Neural cell (in vitro differentiated cells): ENCODE measurements at regions not wholly inside any gene's neighbourhood (a gene's known extent, or its start where the extent isn't known, plus 50 kb on each side); places are given as distances from the start of the nearest gene placed in this dataset.

ENCODE experiments used
- H2AFZ ChIP-seq: fragments of 200-600, 300-800 bp; sonication (generic), shearing (Covaris generic); 2 replicates; pipeline ENCODE4 v1.6.0; 2014; ENCODE audit warnings: low read depth, mild to moderate bottlenecking, antibody characterized with exemption, low read length, moderate library complexity
- H3F3A ChIP-seq: fragments of 200-600 bp; shearing (Covaris generic); 2 replicates; pipeline ENCODE4 v1.6.1; 2016; ENCODE audit warnings: mild to moderate bottlenecking, moderate library complexity, mixed read lengths, antibody characterized with exemption, low read length; ENCODE audit not compliant: insufficient read depth, poor library complexity, severe bottlenecking
- H3K27ac ChIP-seq: fragments of 200-600, 300-800 bp; sonication (generic), shearing (Covaris generic); 2 replicates; pipeline ENCODE4 v1.5.1; 2014; ENCODE audit warnings: mild to moderate bottlenecking, low read length, moderate library complexity
- H3K27me3 ChIP-seq: fragments of 300-800, 200-600 bp; sonication (generic), shearing (Covaris generic); 2 replicates; pipeline ENCODE4 v1.6.0; 2014; ENCODE audit warnings: mild to moderate bottlenecking, low read depth, low read length, moderate library complexity; ENCODE audit not compliant: insufficient read depth
- H3K36me3 ChIP-seq: fragments of 300-800, 200-600 bp; sonication (generic), shearing (Covaris generic); 2 replicates; pipeline ENCODE4 v1.5.1; 2014; ENCODE audit warnings: mild to moderate bottlenecking, antibody characterized with exemption, low read length, moderate library complexity; ENCODE audit not compliant: insufficient read depth
- H3K4me2 ChIP-seq: fragments of 300-800, 200-600 bp; sonication (generic), shearing (Covaris generic); 2 replicates; pipeline ENCODE4 v1.6.0; 2014; ENCODE audit warnings: mild to moderate bottlenecking, low read length
- H3K4me3 ChIP-seq: fragments of 300-800, 200-600 bp; sonication (generic), shearing (Covaris generic); 2 replicates; pipeline ENCODE4 v1.5.1; 2014; ENCODE audit warnings: mild to moderate bottlenecking, low read length, moderate library complexity
- H3K79me2 ChIP-seq: fragments of 200-600 bp; shearing (Covaris generic); replicated peaks from 2 replicates; pipeline ENCODE4 v1.6.0; 2014; ENCODE audit warnings: mild to moderate bottlenecking, low read length, moderate library complexity; ENCODE audit not compliant: insufficient read depth
- H3K9ac ChIP-seq: fragments of 300-800, 200-600 bp; sonication (generic), shearing (Covaris generic); 2 replicates; pipeline ENCODE4 v1.6.1; 2016; ENCODE audit warnings: mild to moderate bottlenecking, low read length, mixed read lengths
- H3K9me2 ChIP-seq: fragments of 200-600 bp; shearing (Covaris generic); 2 replicates; pipeline ENCODE4 v1.6.1; 2016; ENCODE audit warnings: mild to moderate bottlenecking, low read length, mixed read lengths; ENCODE audit not compliant: insufficient read depth
- H3K9me3 ChIP-seq: fragments of 200-600, 300-800 bp; sonication (generic), shearing (Covaris generic); 2 replicates; pipeline ENCODE4 v1.6.1; 2016; ENCODE audit warnings: mild to moderate bottlenecking, mixed run types, low read length, moderate library complexity, mixed read lengths
- H4K20me1 ChIP-seq: fragments of 200-600 bp; shearing (Covaris generic); 2 replicates; pipeline ENCODE4 v1.6.1; 2016; ENCODE audit warnings: mild to moderate bottlenecking, mixed run types; ENCODE audit not compliant: insufficient read depth
- CTCF ChIP-seq: fragments of 450-650 bp; IDR thresholded peaks from 2 replicates; pipeline ENCODE4 v1.5.1; 2014; ENCODE audit warnings: antibody characterized with exemption, mild to moderate bottlenecking, moderate library complexity; ENCODE audit not compliant: poor library complexity, severe bottlenecking
- EP300 ChIP-seq: fragments of 450-650 bp; conservative IDR thresholded peaks from 2 replicates; pipeline ENCODE4 v1.6.1; 2014; ENCODE audit warnings: antibody characterized with exemption, mild to moderate bottlenecking, moderate library complexity; ENCODE audit not compliant: poor library complexity, severe bottlenecking
- EZH2 ChIP-seq: fragments of 200-600, 300-800 bp; shearing (Covaris generic), sonication (generic); IDR thresholded peaks from 2 replicates; pipeline ENCODE4 v1.6.1; 2014; ENCODE audit warnings: antibody characterized with exemption, low read length, borderline replicate concordance, mild to moderate bottlenecking; ENCODE audit not compliant: insufficient read depth, poor library complexity, severe bottlenecking
- MXI1 ChIP-seq: fragments of 450-650 bp; conservative IDR thresholded peaks from 2 replicates; pipeline ENCODE4 v1.6.1; 2014; ENCODE audit warnings: antibody characterized with exemption, mild to moderate bottlenecking; ENCODE audit not compliant: poor library complexity, severe bottlenecking
- POLR2AphosphoS5 ChIP-seq: IDR thresholded peaks from 2 replicates; pipeline ENCODE4 v1.6.1; 2012
- RAD21 ChIP-seq: fragments of 450-650 bp; conservative IDR thresholded peaks from 2 replicates; pipeline ENCODE4 v1.6.1; 2014; ENCODE audit warnings: antibody characterized with exemption, mild to moderate bottlenecking, moderate library complexity
- REST ChIP-seq: IDR thresholded peaks from 2 replicates; pipeline ENCODE4 v1.6.1; 2012; ENCODE audit warnings: borderline replicate concordance
- SMC3 ChIP-seq: fragments of 450-650 bp; conservative IDR thresholded peaks from 2 replicates; pipeline ENCODE4 v1.6.1; 2014; ENCODE audit warnings: antibody characterized with exemption, mild to moderate bottlenecking, moderate library complexity; ENCODE audit not compliant: poor library complexity
- TAF1 ChIP-seq: IDR thresholded peaks from 2 replicates; pipeline ENCODE4 v1.6.1; 2012; ENCODE audit warnings: low read depth

- no peaks in the 10 kb centered on the region for H3K9me3 ChIP-seq
- H3K27me3 ChIP-seq: no peaks in the 10 kb centered on the region
- H3K4me2 ChIP-seq: no peak overlapping the region
- TF ChIP-seq EZH2 (no peak), RAD21 (no peak), TAF1 (no peak), CTCF (no peak), SMC3 (no peak)
- no peak overlapping the region for H3K27ac ChIP-seq
- H3K9ac ChIP-seq: no peak overlapping the region
- H4K20me1 ChIP-seq: no peaks in the 10 kb centered on the region
- no peaks in the 10 kb centered on the region for H3F3A ChIP-seq
- no peaks in the 10 kb centered on the region for H3K36me3 ChIP-seq
- no peak overlapping the region for H2AFZ ChIP-seq
- no peaks in the 10 kb centered on the region for H3K9me2 ChIP-seq
- H3K4me3 ChIP-seq: no peak overlapping the region
- H3K79me2 ChIP-seq: no peaks in the 10 kb centered on the region
Measured at GRCh38 chr2:147530033-147530432, 314.8 kb upstream of the ACVR2A start.

GRCh38 chr2:147525819-147526489, 318.9 kb upstream of the ACVR2A start:
- Histone ChIP-seq H4K20me1 (no peaks in the 10 kb centered on the region), H3K27me3 (no peaks in the 10 kb centered on the region), H3K4me2 (no peak overlapping the region), H3K4me3 (no peak overlapping the region), H3F3A (no peaks in the 10 kb centered on the region), H2AFZ (no peak overlapping the region), H3K9me2 (no peaks in the 10 kb centered on the region), H3K27ac (no peak overlapping the region), H3K9ac (no peak overlapping the region), H3K36me3 (no peaks in the 10 kb centered on the region), H3K79me2 (no peaks in the 10 kb centered on the region), H3K9me3 (no peaks in the 10 kb centered on the region)
- TF ChIP-seq RAD21 (no peak), SMC3 (no peak), REST (no peak), MXI1 (no peak), EP300 (no peak), POLR2AphosphoS5 (no peak), EZH2 (no peak), TAF1 (no peak), CTCF (no peak)
